ENCODE measurements at regions not wholly inside any gene's neighbourhood (a gene's known extent, or its start where the extent isn't known, plus 50 kb on each side); places are given as distances from the start of the nearest gene placed in this dataset.

GRCh38 chr6:9566096-9566495 is 848.8 kb downstream of the TFAP2A start:
- no peaks in the 10 kb centered on the region for H3K27me3 ChIP-seq
- TF ChIP-seq, protein P1, sequence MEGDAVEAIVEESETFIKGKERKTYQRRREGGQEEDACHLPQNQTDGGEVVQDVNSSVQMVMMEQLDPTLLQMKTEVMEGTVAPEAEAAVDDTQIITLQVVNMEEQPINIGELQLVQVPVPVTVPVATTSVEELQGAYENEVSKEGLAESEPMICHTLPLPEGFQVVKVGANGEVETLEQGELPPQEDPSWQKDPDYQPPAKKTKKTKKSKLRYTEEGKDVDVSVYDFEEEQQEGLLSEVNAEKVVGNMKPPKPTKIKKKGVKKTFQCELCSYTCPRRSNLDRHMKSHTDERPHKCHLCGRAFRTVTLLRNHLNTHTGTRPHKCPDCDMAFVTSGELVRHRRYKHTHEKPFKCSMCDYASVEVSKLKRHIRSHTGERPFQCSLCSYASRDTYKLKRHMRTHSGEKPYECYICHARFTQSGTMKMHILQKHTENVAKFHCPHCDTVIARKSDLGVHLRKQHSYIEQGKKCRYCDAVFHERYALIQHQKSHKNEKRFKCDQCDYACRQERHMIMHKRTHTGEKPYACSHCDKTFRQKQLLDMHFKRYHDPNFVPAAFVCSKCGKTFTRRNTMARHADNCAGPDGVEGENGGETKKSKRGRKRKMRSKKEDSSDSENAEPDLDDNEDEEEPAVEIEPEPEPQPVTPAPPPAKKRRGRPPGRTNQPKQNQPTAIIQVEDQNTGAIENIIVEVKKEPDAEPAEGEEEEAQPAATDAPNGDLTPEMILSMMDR (IDR thresholded peaks at IDR 0.05) = no peak
- H3K4me1 ChIP-seq = no peaks in the 10 kb centered on the region
- intact Hi-C loops (cut with DNase I) = no loop called here
- H3K9me3 ChIP-seq = peaks cover 0 to 6% (median 0%) of the 10 kb centered on the region in 11 donors
- no peaks in the 10 kb centered on the region for H3K36me3 ChIP-seq
- H3K27ac ChIP-seq = no peak overlapping the region
- ATAC-seq = no peak
- DNase-seq = no peak
- no peak overlapping the region for H3K4me3 ChIP-seq

DNA sequence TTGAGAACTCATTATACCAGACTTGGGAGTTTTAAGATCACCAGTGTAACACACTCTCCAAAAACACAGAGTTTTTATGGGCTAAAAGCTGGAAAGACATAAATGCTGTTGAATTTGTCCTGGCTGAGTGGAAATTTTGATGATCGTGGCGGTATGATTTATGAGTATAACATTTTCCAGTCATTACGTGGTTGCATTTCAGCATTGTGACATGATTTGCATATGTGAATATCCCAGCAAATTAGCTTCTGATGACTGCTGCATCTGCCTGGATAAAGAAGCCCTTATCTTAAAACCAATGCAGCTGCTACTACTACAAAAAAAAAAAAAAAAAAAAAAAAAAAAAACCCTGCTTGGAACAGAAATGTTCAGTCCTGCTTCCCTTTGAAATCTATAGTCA is 850.9 kb downstream of the TFAP2A start:
- TF ChIP-seq, protein P1 (IDR thresholded peaks at IDR 0.05) = no peak
- 62 to 73% methylated on average over 3 of the region's 3 CpGs for WGBS, 2 donors
- DNase-seq (no peak), ATAC-seq (no peak)
- H3K36me3 ChIP-seq = no peaks in the 10 kb centered on the region
- no peak overlapping the region for H3K27ac ChIP-seq
- H3K9me3 ChIP-seq = peaks cover 0 to 6% (median 0%) of the 10 kb centered on the region in 11 donors
- intact Hi-C loops (cut with DNase I) = no loop called here
- no peak overlapping the region for H3K4me3 ChIP-seq
- H3K27me3 ChIP-seq = no peaks in the 10 kb centered on the region
- no peaks in the 10 kb centered on the region for H3K4me1 ChIP-seq

GRCh38 chr6:9563568-9563967 is 851.3 kb downstream of the TFAP2A start:
- DNase-seq (no peak), ATAC-seq (no peak)
- Histone ChIP-seq H3K36me3 (no peaks in the 10 kb centered on the region), H3K9me3 (peaks cover 0 to 4% (median 0%) of the 10 kb centered on the region in 11 donors), H3K4me1 (no peaks in the 10 kb centered on the region), H3K27me3 (no peaks in the 10 kb centered on the region), H3K4me3 (no peak overlapping the region), H3K27ac (no peak overlapping the region)
- 87 to 88% methylated on average over 1 of the region's 1 CpG for WGBS, 2 donors
- intact Hi-C loops (cut with DNase I) = no loop called here
- TF ChIP-seq, protein P1 (IDR thresholded peaks at IDR 0.05) = no peak

GRCh38 chr6:9554806-9555205 is 860.1 kb downstream of the TFAP2A start:
- ATAC-seq = no peak
- H3K4me1 ChIP-seq = no peaks in the 10 kb centered on the region
- intact Hi-C loops (cut with DNase I) = no loop called here
- TF ChIP-seq, protein P1 (IDR thresholded peaks at IDR 0.05) = no peak
- DNase-seq = no peak
- peaks cover 0 to 41% (median 10%) of the 10 kb centered on the region in 11 donors for H3K9me3 ChIP-seq
- no peaks in the 10 kb centered on the region for H3K27me3 ChIP-seq
- no peak overlapping the region for H3K27ac ChIP-seq
- H3K4me3 ChIP-seq = no peak overlapping the region
- no peaks in the 10 kb centered on the region for H3K36me3 ChIP-seq

- Histone ChIP-seq H3K27ac (no peak overlapping the region), H3K27me3 (no peaks in the 10 kb centered on the region), H3K9me3 (peaks cover 0 to 46% (median 10%) of the 10 kb centered on the region in 11 donors), H3K36me3 (no peaks in the 10 kb centered on the region), H3K4me3 (no peak overlapping the region), H3K4me1 (no peaks in the 10 kb centered on the region)
- 43 to 57% methylated on average over 1 of the region's 1 CpG for WGBS, 2 donors
- ATAC-seq (no peak), DNase-seq (no peak)
- intact Hi-C loops (cut with DNase I) = no loop called here
- TF ChIP-seq, protein P1 (IDR thresholded peaks at IDR 0.05) = no peak
Measured at GRCh38 chr6:9554323-9554722, 860.6 kb downstream of the TFAP2A start.
